Right lobe of liver (tissue), 4 donors: ENCODE measurements at regions not wholly inside any gene's neighbourhood (a gene's known extent, or its start where the extent isn't known, plus 50 kb on each side); places are given as distances from the start of the nearest gene placed in this dataset.

ENCODE experiments used
- POLR2A ChIP-seq: fragments of 450-650 bp; IDR thresholded peaks from one replicate; pipeline ENCODE4 v1.6.1; 2017; ENCODE audit warnings: antibody characterized with exemption, mild to moderate bottlenecking
- TF ChIP-seq, protein P1 (sequence below), 4 donors: fragments of 200-600 bp in 3 of 4; fragments of 450-650 bp in 1 of 4; IDR thresholded peaks; one replicate each; pipeline versions ENCODE4 v1.5.1 to v1.8.0; 2016 to 2022; ENCODE audit warnings: antibody characterized with exemption in 4 of 4, mild to moderate bottlenecking in 2 of 4
- donor health status: DM: no; HTN: no; CAD: no.
- donor health status: DM: no; HTN: no; CAD: no.
- donor health status: DM: no; HTN: yes; CAD: no.

DNA sequence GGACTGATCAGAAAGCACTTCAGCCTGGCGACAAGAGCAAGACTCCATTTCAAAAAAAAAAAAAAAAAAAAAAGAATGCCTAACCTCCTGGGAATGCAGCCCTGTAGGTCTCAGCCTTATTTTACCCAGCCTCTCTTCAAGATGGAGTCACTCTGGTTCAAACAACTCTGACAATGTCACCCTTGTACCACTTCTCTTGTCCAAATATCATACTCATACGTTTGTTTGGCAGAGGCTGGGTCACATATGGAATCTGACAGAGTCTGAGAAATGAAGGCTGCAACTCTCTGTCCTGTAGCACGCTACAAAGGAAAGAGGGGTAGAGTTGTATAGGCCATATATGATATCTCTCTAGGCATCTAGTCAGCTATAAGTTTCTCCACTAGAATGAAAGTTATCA, 58.6 kb upstream of the GSAP start:
- TF ChIP-seq, protein P1, sequence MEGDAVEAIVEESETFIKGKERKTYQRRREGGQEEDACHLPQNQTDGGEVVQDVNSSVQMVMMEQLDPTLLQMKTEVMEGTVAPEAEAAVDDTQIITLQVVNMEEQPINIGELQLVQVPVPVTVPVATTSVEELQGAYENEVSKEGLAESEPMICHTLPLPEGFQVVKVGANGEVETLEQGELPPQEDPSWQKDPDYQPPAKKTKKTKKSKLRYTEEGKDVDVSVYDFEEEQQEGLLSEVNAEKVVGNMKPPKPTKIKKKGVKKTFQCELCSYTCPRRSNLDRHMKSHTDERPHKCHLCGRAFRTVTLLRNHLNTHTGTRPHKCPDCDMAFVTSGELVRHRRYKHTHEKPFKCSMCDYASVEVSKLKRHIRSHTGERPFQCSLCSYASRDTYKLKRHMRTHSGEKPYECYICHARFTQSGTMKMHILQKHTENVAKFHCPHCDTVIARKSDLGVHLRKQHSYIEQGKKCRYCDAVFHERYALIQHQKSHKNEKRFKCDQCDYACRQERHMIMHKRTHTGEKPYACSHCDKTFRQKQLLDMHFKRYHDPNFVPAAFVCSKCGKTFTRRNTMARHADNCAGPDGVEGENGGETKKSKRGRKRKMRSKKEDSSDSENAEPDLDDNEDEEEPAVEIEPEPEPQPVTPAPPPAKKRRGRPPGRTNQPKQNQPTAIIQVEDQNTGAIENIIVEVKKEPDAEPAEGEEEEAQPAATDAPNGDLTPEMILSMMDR (IDR thresholded peaks at IDR 0.05): no peak
- TF ChIP-seq POLR2A: no peak
